ENCODE measurements at regions not wholly inside any gene's neighbourhood (a gene's known extent, or its start where the extent isn't known, plus 50 kb on each side); places are given as distances from the start of the nearest gene placed in this dataset.
A peak's percentile ranks its signal among the peaks of the same experiment; 100 is the strongest.
"Not testable (repeated sequence)": the region's sequence is repeated elsewhere in the genome, so short reads cannot be mapped to it uniquely, and the experiment has no call there.

- no peak overlapping the region for H3K4me3 ChIP-seq (ENCODE audit: low read depth, low read length)
- no peak for TF ChIP-seq CTCF (IDR thresholded peaks at IDR 0.05; ENCODE audit: insufficient read depth, low read depth, low read length)
- DNase-seq (ENCODE audit: low read depth), result no peak
Observed at GRCh38 chr3:157914882-157915281, 191.3 kb downstream of the SHOX2 start.

GRCh38 chr3:157913741-157914150, 192.5 kb downstream of the SHOX2 start:
- peak; percentile 15 for DNase-seq (ENCODE audit: low read depth)
- H3K4me3 ChIP-seq (ENCODE audit: low read depth, low read length), result no peak overlapping the region
- TF ChIP-seq CTCF (IDR thresholded peaks at IDR 0.05; ENCODE audit: insufficient read depth, low read depth, low read length), result no peak

- TF ChIP-seq CTCF (IDR thresholded peaks at IDR 0.05; ENCODE audit: insufficient read depth, low read depth, low read length), result no peak
- no peak overlapping the region for H3K4me3 ChIP-seq (ENCODE audit: low read depth, low read length)
- DNase-seq (ENCODE audit: low read depth), result no peak
Observed at GRCh38 chr3:157912514-157913451, 193.4 kb downstream of the SHOX2 start.

GRCh38 chr3:157906627-157907026, 199.6 kb downstream of the SHOX2 start:
- TF ChIP-seq CTCF (IDR thresholded peaks at IDR 0.05; ENCODE audit: insufficient read depth, low read depth, low read length), result peak; percentile 30
- no peak overlapping the region for H3K4me3 ChIP-seq (ENCODE audit: low read depth, low read length)
- DNase-seq (ENCODE audit: low read depth), result peak; percentile 11

GRCh38 chr3:157905885-157906284, 200.3 kb downstream of the SHOX2 start:
- no peak for TF ChIP-seq CTCF (IDR thresholded peaks at IDR 0.05; ENCODE audit: insufficient read depth, low read depth, low read length)

GRCh38 chr3:157902680-157903079, 203.5 kb downstream of the SHOX2 start:
- not testable (repeated sequence) for DNase-seq (ENCODE audit: low read depth); H3K4me3 ChIP-seq (ENCODE audit: low read depth, low read length)

More at GRCh38 chr3:157905885-157906284, 200.3 kb downstream of the SHOX2 start:
- H3K4me3 ChIP-seq (ENCODE audit: low read depth, low read length), result no peak overlapping the region
- DNase-seq (ENCODE audit: low read depth), result no peak

GRCh38 chr3:157888040-157888439, 218.2 kb downstream of the SHOX2 start:
- DNase-seq (ENCODE audit: low read depth), result no peak
- TF ChIP-seq CTCF (IDR thresholded peaks at IDR 0.05; ENCODE audit: insufficient read depth, low read depth, low read length), result peak; percentile 2

More at GRCh38 chr3:157888040-157888439, 218.2 kb downstream of the SHOX2 start:
- no peak overlapping the region for H3K4me3 ChIP-seq (ENCODE audit: low read depth, low read length)

Measured in fibroblast of villous mesenchyme (primary cell).